Activated T-helper 1 cell treated with anti-CD3 and anti-CD28 coated beads, Interleukin-12 subunit alpha, Interleukin-12 subunit beta, Interleukin-2, Interleukin-4 antibody, amounts not matched to agents 30 ng/mL and 10 ng/mL and 1 ng/mL, durations not matched to agents 14 hours and 24 hours and 36 hours (primary cell): ENCODE measurements at regions not wholly inside any gene's neighbourhood (a gene's known extent, or its start where the extent isn't known, plus 50 kb on each side); places are given as distances from the start of the nearest gene placed in this dataset.

ENCODE experiments used
- DNase-seq: peaks from one replicate; pipeline ENCODE4 v3.0.0; 2021; ENCODE audit warnings: low spot score
- H3K27ac Mint-ChIP-seq: one replicate; pipeline ENCODE4 v1.8.0; 2021; ENCODE audit warnings: mild to moderate bottlenecking, mixed read lengths
- H3K27me3 Mint-ChIP-seq: one replicate; pipeline ENCODE4 v1.8.0; 2022; ENCODE audit warnings: mild to moderate bottlenecking, moderate library complexity, mixed read lengths; ENCODE audit not compliant: insufficient read depth
- H3K36me3 Mint-ChIP-seq: one replicate; pipeline ENCODE4 v1.8.0; 2021; ENCODE audit warnings: low read depth, mixed read lengths
- H3K4me1 Mint-ChIP-seq: one replicate; pipeline ENCODE4 v1.8.0; 2021; ENCODE audit warnings: low read depth, mixed read lengths
- H3K4me3 Mint-ChIP-seq: one replicate; pipeline ENCODE4 v1.8.0; 2021; ENCODE audit warnings: mild to moderate bottlenecking, moderate library complexity, mixed read lengths
- H3K9me3 Mint-ChIP-seq: one replicate; pipeline ENCODE4 v1.8.0; 2021; ENCODE audit warnings: mixed read lengths
- intact Hi-C: fragments of 100-400 bp; cut with micrococcal nuclease; formaldehyde crosslinking; loops from one replicate; pipeline ENCODE4 v1.15.1; 2024

DNA sequence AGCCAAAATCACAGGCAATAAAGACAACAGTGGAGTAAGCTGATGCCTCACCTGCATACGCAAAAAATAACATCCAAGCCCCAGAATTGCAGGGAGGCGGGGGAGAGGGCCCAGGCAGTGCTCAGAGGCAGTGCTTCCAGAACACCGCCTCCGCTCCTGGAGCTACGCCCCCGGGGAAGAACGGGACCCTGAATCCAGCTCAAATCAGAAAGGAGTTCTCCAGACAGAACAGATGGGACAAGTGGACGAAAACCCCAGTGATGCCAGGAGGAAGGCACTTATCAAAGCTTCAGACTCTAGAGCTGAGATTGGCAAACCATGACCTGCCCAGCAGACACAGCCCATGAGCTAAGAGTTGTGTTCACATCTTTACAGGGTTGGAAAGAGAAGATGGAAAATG, 683.9 kb downstream of the TBC1D22A start:
- H3K4me3 Mint-ChIP-seq: no peak overlapping the region

GRCh38 chr22:47445716-47446290, 683.4 kb downstream of the TBC1D22A start:
- Mint-ChIP-seq H3K9me3 (peaks cover 11% of the 10 kb centered on the region), H3K36me3 (no peaks in the 10 kb centered on the region), H3K4me3 (no peak overlapping the region), H3K27ac (no peak overlapping the region), H3K27me3 (no peaks in the 10 kb centered on the region), H3K4me1 (no peaks in the 10 kb centered on the region)
- intact Hi-C loops: no loop called here
- no peak for DNase-seq

More for the DNA sequence above, 683.9 kb downstream of the TBC1D22A start:
- no peak for DNase-seq
- no peaks in the 10 kb centered on the region for H3K36me3 Mint-ChIP-seq
- no peak overlapping the region for H3K27ac Mint-ChIP-seq
- H3K9me3 Mint-ChIP-seq: peaks cover 11% of the 10 kb centered on the region
- intact Hi-C loops: no loop called here
- no peaks in the 10 kb centered on the region for H3K4me1 Mint-ChIP-seq
- no peaks in the 10 kb centered on the region for H3K27me3 Mint-ChIP-seq

- Mint-ChIP-seq H3K36me3 (no peaks in the 10 kb centered on the region), H3K4me1 (no peaks in the 10 kb centered on the region), H3K9me3 (peaks cover 15% of the 10 kb centered on the region), H3K4me3 (no peak overlapping the region), H3K27ac (no peak overlapping the region), H3K27me3 (no peaks in the 10 kb centered on the region)
- intact Hi-C loops: no loop called here
- DNase-seq: no peak
Measured at GRCh38 chr22:47445212-47445611, 682.8 kb downstream of the TBC1D22A start.

- Mint-ChIP-seq H3K27ac (no peak overlapping the region), H3K4me3 (no peak overlapping the region), H3K4me1 (no peaks in the 10 kb centered on the region), H3K27me3 (no peaks in the 10 kb centered on the region), H3K9me3 (peaks cover 17% of the 10 kb centered on the region), H3K36me3 (no peaks in the 10 kb centered on the region)
- no peak for DNase-seq
- intact Hi-C loops: no loop called here
Measured at GRCh38 chr22:47444746-47445065, 682.3 kb downstream of the TBC1D22A start.

DNA sequence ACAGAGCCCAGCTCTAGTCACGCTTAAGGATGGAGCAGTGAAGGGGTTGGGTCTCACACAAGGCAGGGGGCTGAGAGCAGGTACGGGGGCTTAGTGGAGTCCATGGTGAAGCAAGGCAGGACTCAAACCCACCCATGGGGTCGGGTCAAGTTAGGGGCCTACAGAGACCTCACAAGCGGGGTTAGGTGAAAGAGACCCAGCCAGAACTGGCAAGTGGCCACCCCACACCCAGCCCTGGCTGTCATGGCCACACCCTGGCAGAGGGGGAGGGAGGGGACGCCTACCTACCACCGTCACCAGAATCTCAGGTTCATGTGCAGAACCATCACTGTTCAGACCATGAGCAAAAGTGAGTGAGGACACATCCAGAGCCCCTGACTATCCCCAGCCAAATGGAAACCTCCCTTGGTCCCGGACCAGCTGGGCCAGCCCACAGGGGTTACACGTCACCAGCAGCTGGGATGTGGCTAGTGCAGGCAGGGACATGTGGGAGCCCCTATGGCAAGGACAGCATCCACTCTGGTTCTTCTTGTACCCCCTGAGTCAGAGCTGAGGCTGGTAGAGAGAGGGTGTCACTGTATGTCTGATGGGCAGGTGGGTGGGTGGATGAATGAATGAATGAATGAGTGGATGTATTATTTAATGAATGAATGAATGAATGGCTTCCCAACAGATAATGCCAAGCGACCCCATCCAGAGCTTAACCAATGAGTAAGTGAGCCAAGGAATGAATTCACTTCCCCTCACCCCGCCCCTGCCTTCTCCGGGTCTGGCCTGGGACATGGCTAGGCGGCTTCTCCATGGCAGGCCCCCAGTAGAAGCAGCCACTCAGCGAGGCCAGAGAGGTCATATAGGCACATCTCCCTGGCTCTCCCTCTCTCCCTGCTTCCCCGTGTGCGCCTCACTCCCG, 681.6 kb downstream of the TBC1D22A start:
- Mint-ChIP-seq H3K27ac (no peak overlapping the region), H3K4me3 (no peak overlapping the region), H3K36me3 (no peaks in the 10 kb centered on the region), H3K4me1 (no peaks in the 10 kb centered on the region), H3K27me3 (no peaks in the 10 kb centered on the region), H3K9me3 (peaks cover 17% of the 10 kb centered on the region)
- intact Hi-C loops: no loop called here
- no peak for DNase-seq

DNA sequence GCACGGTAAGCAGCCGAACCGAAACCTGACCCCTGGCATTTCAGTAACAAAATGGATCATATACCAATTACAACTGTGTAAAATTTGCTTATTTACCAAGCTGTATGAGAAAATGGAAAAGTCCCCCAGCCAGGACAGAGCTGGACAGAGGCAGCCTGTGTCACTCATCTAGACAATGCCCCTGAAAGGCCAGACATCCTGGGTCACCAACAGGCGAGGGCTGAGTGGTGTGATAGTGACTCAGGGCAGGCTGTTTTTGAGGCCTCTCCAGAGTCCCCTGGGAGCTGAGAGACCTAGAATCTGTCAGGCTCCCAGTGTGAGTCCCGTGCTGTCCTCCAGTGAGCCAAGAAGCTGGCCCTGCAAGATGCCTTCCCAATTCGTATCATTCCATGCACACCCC, 680.4 kb downstream of the TBC1D22A start:
- H3K27me3 Mint-ChIP-seq: no peaks in the 10 kb centered on the region
- H3K27ac Mint-ChIP-seq: peak overlapping the region; percentile 34
- no peaks in the 10 kb centered on the region for H3K36me3 Mint-ChIP-seq
- H3K9me3 Mint-ChIP-seq: peaks cover 17% of the 10 kb centered on the region
- DNase-seq: no peak
- intact Hi-C loops: no loop called here
- no peaks in the 10 kb centered on the region for H3K4me1 Mint-ChIP-seq
- H3K4me3 Mint-ChIP-seq: no peak overlapping the region

DNA sequence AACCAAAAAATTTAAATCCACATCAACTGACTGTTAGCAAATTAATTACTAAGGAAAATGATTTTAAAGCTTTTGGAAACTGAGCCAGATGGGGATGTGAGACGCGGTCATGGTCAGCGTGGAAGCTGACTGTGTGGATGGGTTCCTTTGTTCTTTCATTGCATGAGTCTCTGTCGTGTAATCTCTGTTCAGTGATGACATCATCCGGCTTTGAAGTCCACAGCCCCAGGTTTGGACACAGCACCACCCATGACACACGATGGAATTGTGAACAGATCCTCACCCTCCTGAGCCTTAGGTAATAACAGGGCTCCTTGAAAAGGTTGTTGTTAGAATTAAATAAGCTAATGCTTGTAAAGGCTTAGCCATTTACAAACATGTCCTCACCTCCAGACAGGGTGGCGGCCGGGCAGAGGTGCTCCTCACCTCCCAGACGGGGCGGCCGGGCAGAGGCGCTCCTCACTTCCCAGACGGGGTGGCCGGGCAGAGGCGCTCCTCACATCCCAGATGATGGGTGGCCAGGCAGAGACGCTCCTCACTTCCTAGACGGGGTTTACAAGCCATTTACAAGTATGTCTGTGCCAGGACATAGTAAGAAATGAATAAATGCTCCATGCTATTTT, 677.3 kb downstream of the TBC1D22A start:
- intact Hi-C loops: no loop called here
- H3K27me3 Mint-ChIP-seq: no peaks in the 10 kb centered on the region
- H3K9me3 Mint-ChIP-seq: peaks cover 10% of the 10 kb centered on the region
- no peak overlapping the region for H3K27ac Mint-ChIP-seq
- no peaks in the 10 kb centered on the region for H3K4me1 Mint-ChIP-seq
- DNase-seq: no peak
- H3K4me3 Mint-ChIP-seq: no peak overlapping the region
- H3K36me3 Mint-ChIP-seq: no peaks in the 10 kb centered on the region

DNA sequence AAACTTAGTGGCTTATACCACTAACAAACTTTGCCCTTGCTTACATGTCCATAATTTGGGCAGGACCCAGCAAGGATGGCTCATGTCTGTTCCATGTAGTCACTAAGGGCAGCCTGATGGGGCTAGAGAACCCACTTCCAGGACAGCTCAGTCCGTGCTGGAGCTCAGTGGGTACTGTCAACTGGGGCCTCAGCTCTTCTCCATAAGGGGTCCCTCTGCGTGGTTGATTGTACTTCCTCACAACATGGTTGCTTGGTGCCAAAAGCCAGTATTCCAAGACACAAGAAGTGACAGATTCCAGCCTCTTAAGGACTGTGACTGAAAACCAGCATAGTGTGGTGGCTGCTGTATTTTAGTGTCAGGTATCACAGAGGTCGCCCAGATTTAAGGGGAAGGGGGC, 675.2 kb downstream of the TBC1D22A start:
- H3K27me3 Mint-ChIP-seq: no peaks in the 10 kb centered on the region
- no peaks in the 10 kb centered on the region for H3K4me1 Mint-ChIP-seq

DNA sequence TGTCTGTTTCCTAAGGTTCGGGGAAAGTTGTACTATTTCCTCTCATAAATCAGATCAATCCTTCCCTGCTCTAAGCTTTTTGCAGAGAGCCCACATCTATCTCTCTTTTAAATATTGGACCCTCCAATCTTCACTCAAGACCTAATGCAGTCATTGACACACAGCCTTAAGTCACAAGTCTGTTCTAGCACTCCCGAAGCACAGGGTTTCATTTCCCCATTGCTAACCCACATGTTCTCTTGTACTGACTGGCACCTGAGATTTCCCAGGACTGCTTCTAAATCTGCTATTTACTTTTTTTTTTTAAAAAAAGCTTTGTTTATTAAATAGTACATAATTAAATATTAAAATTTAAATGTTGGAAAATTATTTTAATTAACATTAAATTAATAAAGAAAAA, 674.7 kb downstream of the TBC1D22A start:
- Mint-ChIP-seq H3K4me1 (no peaks in the 10 kb centered on the region), H3K9me3 (peaks cover 6% of the 10 kb centered on the region), H3K4me3 (no peak overlapping the region), H3K27me3 (no peaks in the 10 kb centered on the region), H3K27ac (no peak overlapping the region), H3K36me3 (no peaks in the 10 kb centered on the region)
- intact Hi-C loops: no loop called here
- no peak for DNase-seq

More for the DNA sequence above, 675.2 kb downstream of the TBC1D22A start:
- no peaks in the 10 kb centered on the region for H3K36me3 Mint-ChIP-seq
- intact Hi-C loops: no loop called here
- no peak overlapping the region for H3K4me3 Mint-ChIP-seq
- peaks cover 8% of the 10 kb centered on the region for H3K9me3 Mint-ChIP-seq
- no peak for DNase-seq
- no peak overlapping the region for H3K27ac Mint-ChIP-seq

- no peak for DNase-seq
- Mint-ChIP-seq H3K27ac (no peak overlapping the region), H3K36me3 (no peaks in the 10 kb centered on the region), H3K4me3 (no peak overlapping the region), H3K4me1 (no peaks in the 10 kb centered on the region), H3K9me3 (peaks cover 6% of the 10 kb centered on the region), H3K27me3 (no peaks in the 10 kb centered on the region)
- intact Hi-C loops: no loop called here
Measured at GRCh38 chr22:47435826-47436225, 673.4 kb downstream of the TBC1D22A start.

- intact Hi-C loops: no loop called here
- Mint-ChIP-seq H3K9me3 (peaks cover 2% of the 10 kb centered on the region), H3K4me3 (no peak overlapping the region), H3K27ac (no peak overlapping the region), H3K36me3 (no peaks in the 10 kb centered on the region), H3K27me3 (no peaks in the 10 kb centered on the region), H3K4me1 (no peaks in the 10 kb centered on the region)
- DNase-seq: no peak
Measured at GRCh38 chr22:47435204-47435487, 672.7 kb downstream of the TBC1D22A start.

DNA sequence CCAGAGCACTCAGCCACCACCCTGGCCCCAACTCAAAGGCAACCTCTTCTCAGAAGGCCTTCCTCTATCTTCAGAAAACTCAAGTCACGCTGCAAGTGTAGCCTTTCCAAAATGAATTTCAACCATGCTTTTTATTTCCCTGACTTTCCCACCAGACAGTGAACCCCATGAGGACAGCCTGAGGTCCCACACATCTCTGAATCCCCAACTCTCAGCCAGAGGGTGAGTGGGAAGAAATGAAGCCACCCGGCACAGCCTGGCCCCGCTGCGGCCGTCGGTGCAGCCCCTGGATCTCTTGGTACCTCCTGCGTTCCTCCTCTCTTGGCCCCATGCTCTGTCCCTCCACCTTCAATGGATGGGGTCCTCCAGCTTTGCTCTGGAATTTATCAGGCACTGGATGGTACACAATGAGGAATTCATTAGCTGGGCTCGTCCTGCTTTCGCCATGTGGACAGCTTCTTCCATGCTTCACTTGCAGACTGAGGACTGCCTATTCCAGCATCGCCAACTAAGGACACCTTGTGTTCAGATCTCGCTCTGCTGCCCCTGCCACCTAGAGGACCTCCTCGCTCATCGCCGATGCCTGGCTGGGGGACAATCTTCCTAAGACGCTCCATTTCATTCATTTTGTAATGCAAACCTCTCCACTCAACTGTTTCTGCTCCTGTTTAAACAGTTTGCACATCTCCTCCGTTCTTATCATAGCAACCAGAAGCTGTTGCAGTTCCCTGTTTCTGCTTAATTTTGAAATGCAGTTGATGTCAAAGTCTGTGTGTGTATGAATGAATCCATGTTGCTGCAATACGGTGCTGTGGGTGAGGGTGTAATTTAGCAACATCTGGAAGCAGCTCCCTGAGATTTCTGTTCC, 672.1 kb downstream of the TBC1D22A start:
- Mint-ChIP-seq H3K27me3 (no peaks in the 10 kb centered on the region), H3K9me3 (no peaks in the 10 kb centered on the region), H3K27ac (no peak overlapping the region), H3K4me3 (no peak overlapping the region), H3K4me1 (no peaks in the 10 kb centered on the region), H3K36me3 (no peaks in the 10 kb centered on the region)
- DNase-seq: no peak
- intact Hi-C loops: no loop called here

- intact Hi-C loops: no loop called here
- no peak for DNase-seq
- Mint-ChIP-seq H3K9me3 (no peaks in the 10 kb centered on the region), H3K4me3 (no peak overlapping the region), H3K27me3 (no peaks in the 10 kb centered on the region), H3K36me3 (no peaks in the 10 kb centered on the region), H3K27ac (no peak overlapping the region), H3K4me1 (no peaks in the 10 kb centered on the region)
Measured at GRCh38 chr22:47433627-47434026, 671.2 kb downstream of the TBC1D22A start.
